HCT116 (cell line): ENCODE measurements at regions not wholly inside any gene's neighbourhood (a gene's known extent, or its start where the extent isn't known, plus 50 kb on each side); places are given as distances from the start of the nearest gene placed in this dataset.

Experiments used
- CTCF ChIP-seq, 3 experiments: fragments of 200-600 bp in 1 of 3; sonication (generic) in 1 of 3; IDR thresholded peaks in 2 of 3; conservative IDR thresholded peaks in 1 of 3; 2 replicates each; pipeline ENCODE4 v1.5.1; 2012 to 2017; ENCODE audit warnings: low read depth in 2 of 3, low read length in 2 of 3, antibody characterized with exemption in 1 of 3, borderline replicate concordance in 1 of 3, control low read depth in 1 of 3, mild to moderate bottlenecking in 1 of 3, mixed read lengths in 1 of 3, mixed run types in 1 of 3, moderate library complexity in 1 of 3; ENCODE audit not compliant: insufficient read depth in 1 of 3
- POLR2AphosphoS5 ChIP-seq: IDR thresholded peaks from 2 replicates; pipeline ENCODE4 v1.6.1; 2011; ENCODE audit warnings: mild to moderate bottlenecking, low read depth, low read length, moderate library complexity
- RAD21 ChIP-seq: IDR thresholded peaks from 2 replicates; pipeline ENCODE4 v1.6.1; 2012; ENCODE audit warnings: low read depth, mild to moderate bottlenecking
- YY1 ChIP-seq: IDR thresholded peaks from 2 replicates; pipeline ENCODE4 v1.6.1; 2011; ENCODE audit warnings: low read length, low read depth, moderate library complexity, mild to moderate bottlenecking; ENCODE audit not compliant: insufficient replicate concordance; ENCODE audit errors: extremely low read depth

- peak; percentile 27 to 50 (median 44); a peak in 3 of 6 replicates for TF ChIP-seq CTCF (IDR thresholded peaks at IDR 0.05 in 2 of 3, conservative IDR thresholded peaks at IDR 0.05 in 1 of 3; ENCODE audit: borderline replicate concordance in 1 of 3, insufficient read depth in 1 of 3, low read depth in 2 of 3, low read length in 2 of 3)
- no peak for TF ChIP-seq YY1
- peak; percentile 68 for TF ChIP-seq RAD21
- no peak for TF ChIP-seq POLR2AphosphoS5
Measured at GRCh38 chrX:70998411-70999027, 67.6 kb upstream of the SLC7A3 start.
